Hepatocyte (in vitro differentiated cells): ENCODE measurements at regions not wholly inside any gene's neighbourhood (a gene's known extent, or its start where the extent isn't known, plus 50 kb on each side); places are given as distances from the start of the nearest gene placed in this dataset.

Experiments used
- CTCF ChIP-seq: fragments of 200-600 bp; sonication (generic); IDR thresholded peaks from 2 replicates; pipeline ENCODE4 v1.5.1; 2016; ENCODE audit warnings: antibody characterized with exemption, mild to moderate bottlenecking; ENCODE audit not compliant: poor library complexity
- EZH2 ChIP-seq: fragments of 200-600 bp; sonication (generic); IDR thresholded peaks from 2 replicates; pipeline ENCODE4 v1.6.1; 2016; ENCODE audit warnings: antibody characterized with exemption, mild to moderate bottlenecking, borderline replicate concordance
- EZH2phosphoT487 ChIP-seq: fragments of 200-600 bp; sonication (generic); IDR thresholded peaks from one replicate; pipeline ENCODE4 v1.6.1; 2018; ENCODE audit warnings: antibody characterized with exemption, mild to moderate bottlenecking, low read depth, moderate library complexity; ENCODE audit not compliant: unreplicated experiment, severe bottlenecking

GRCh38 chr2:190149908-190150307, 87.4 kb upstream of the MSTN start:
- TF ChIP-seq EZH2phosphoT487 (no peak), CTCF (no peak), EZH2 (no peak)
